ENCODE measurements at regions not wholly inside any gene's neighbourhood (a gene's known extent, or its start where the extent isn't known, plus 50 kb on each side); places are given as distances from the start of the nearest gene placed in this dataset.

DNA sequence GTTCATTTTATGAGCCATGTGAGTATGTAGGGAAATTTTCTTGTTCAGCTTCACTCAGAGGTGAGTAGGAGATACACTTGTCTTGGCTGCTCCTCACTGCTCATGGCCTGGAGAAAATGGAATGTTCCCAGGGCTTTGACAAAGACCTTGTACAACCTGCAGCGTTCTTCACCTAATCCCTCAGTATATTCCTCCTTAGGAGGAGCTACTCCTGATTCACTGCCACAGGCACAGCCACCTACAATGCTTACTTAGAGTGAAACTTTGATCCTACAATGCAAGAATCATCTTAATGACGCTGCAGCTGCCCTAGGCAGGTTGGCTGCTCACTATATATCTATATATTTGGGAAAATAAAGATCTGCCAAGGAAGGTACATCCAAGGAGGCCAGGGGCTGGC lies 364.2 kb downstream of the KLF5 start:
- H3K9me3 Mint-ChIP-seq, result no peaks in the 10 kb centered on the region
- CTCF ChIA-PET, result no interaction called here
- no peaks in the 10 kb centered on the region for H3K27me3 Mint-ChIP-seq
- H3K36me3 Mint-ChIP-seq (ENCODE audit: low read depth), result no peaks in the 10 kb centered on the region
- no peak overlapping the region for H3K4me3 Mint-ChIP-seq
- no peak overlapping the region for H3K27ac Mint-ChIP-seq
- no peaks in the 10 kb centered on the region for H3K4me1 Mint-ChIP-seq
- no peak for DNase-seq
- POLR2A ChIA-PET, result no interaction called here

DNA sequence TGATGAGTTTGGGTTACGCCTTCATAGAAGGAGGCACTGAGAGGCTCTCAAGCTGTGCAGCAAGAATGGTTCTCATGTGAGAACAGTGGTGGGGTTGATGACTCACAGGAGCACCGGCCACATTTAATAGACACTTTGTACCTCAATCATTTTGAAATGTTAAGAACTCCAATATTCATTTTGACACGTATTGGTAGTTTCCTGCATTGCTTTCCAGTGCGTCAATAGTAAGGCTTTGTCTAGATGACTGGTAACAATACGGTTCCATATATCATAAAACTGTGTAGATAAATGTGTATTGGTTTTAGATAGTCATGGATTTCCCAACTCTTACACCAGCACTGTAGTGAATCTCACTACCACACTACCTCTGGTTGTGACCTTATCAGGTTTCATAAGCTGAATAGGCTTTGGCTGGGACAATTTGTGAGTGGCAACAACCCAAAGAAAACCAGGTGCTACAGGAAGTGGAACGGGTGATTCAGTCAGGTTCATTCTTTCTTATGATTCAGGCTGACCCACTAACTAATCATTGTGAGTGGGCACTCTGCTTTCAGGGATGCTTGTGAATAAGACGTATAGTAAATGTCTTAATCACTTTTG lies 362.6 kb downstream of the KLF5 start:
- no peak overlapping the region for H3K27ac Mint-ChIP-seq
- H3K9me3 Mint-ChIP-seq, result no peaks in the 10 kb centered on the region
- CTCF ChIA-PET, result no interaction called here
- H3K27me3 Mint-ChIP-seq, result no peaks in the 10 kb centered on the region
- DNase-seq, result no peak
- no peak overlapping the region for H3K4me3 Mint-ChIP-seq
- H3K36me3 Mint-ChIP-seq (ENCODE audit: low read depth), result no peaks in the 10 kb centered on the region
- POLR2A ChIA-PET, result no interaction called here
- no peaks in the 10 kb centered on the region for H3K4me1 Mint-ChIP-seq

DNA sequence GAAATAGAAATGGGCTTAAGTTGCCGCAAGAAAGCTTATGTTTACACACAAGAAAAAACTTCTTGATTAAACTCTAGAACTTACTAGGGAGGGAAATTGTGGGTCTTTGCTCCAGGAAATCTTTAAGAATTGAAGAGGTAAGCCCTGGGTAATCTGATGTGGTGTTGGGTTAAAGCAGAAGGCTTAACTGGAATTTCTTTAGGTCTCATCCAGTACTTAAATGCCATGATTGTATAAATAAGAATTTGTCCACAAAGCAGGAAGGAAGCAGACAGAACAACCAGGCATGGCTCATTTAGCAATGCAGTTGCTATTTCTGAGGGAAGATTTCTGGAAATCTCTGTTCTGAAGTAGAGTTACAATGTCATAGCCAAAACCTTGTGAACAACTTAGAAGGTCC lies 360.4 kb downstream of the KLF5 start:
- Mint-ChIP-seq H3K27me3 (no peaks in the 10 kb centered on the region), H3K4me3 (no peak overlapping the region), H3K36me3 (ENCODE audit: low read depth) (no peaks in the 10 kb centered on the region), H3K9me3 (no peaks in the 10 kb centered on the region), H3K27ac (no peak overlapping the region), H3K4me1 (no peaks in the 10 kb centered on the region)
- DNase-seq, result no peak
- ChIA-PET POLR2A (no interaction called here), CTCF (no interaction called here)

DNA sequence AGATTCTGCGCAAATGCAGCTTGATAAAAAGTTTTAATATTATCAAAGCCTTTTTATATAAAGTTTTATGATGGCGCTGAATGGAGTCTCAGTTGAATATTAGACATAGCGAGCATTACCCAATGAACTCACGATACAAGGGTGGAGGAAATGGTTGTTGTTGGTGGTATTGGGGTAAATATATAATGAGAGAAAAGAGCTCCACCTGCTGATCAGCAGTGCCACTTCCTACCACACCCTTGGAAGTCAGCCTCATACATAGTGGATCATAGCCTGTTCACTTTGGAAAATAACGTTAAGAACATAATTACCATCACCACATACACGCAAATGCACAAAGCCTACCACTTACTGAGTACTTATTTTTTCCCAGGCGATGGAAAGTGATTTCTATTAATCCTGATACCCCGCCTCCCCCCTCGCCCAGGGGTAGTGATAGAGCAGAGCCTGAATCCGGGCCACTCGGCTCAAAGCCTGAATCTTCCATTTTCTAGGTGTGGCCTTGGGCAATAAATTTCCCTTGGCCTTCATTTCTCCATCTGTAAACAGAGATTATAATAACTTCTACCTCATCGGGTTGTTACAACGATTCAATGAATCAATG lies 358.3 kb downstream of the KLF5 start:
- H3K27me3 Mint-ChIP-seq, result no peaks in the 10 kb centered on the region
- no peak for DNase-seq
- CTCF ChIA-PET, result interaction anchor here (0.8 to 0.9 kb wide), 2 partner anchors 335 to 578 kb away, joined by 3 read pairs; no protein-coding TSS in a partner anchor
- no peak overlapping the region for H3K4me3 Mint-ChIP-seq
- no peaks in the 10 kb centered on the region for H3K36me3 Mint-ChIP-seq (ENCODE audit: low read depth)
- H3K9me3 Mint-ChIP-seq, result no peaks in the 10 kb centered on the region
- POLR2A ChIA-PET, result no interaction called here
- no peak overlapping the region for H3K27ac Mint-ChIP-seq
- H3K4me1 Mint-ChIP-seq, result no peaks in the 10 kb centered on the region

DNA sequence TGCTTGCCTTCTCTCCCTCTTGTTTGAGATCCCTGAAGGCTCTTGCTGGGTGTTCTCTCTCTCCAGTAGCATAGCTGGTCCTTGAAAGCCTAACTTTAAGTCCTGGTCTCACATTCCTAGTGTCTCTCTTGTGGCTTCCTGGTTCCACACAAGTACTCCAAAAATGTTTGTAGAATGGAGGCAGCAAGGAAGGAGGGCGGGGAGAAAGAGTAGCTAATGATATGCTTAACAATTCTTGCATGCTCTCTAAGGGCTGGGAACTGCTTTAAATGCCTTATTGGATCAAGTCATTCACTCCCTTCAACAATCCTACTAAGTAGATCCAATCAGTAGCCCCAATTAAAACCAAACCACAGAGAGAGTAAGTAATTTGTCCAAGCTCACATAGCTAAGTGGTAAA lies 357.3 kb downstream of the KLF5 start:
- ChIA-PET POLR2A (no interaction called here), CTCF (interaction anchor here (0.5 to 0.9 kb wide), 2 partner anchors 245 to 577 kb away, joined by 3 to 6 read pairs; no protein-coding TSS in a partner anchor)
- Mint-ChIP-seq H3K4me3 (no peak overlapping the region), H3K36me3 (ENCODE audit: low read depth) (no peaks in the 10 kb centered on the region), H3K27ac (no peak overlapping the region), H3K9me3 (no peaks in the 10 kb centered on the region), H3K27me3 (no peaks in the 10 kb centered on the region), H3K4me1 (no peaks in the 10 kb centered on the region)
- DNase-seq, result no peak

DNA sequence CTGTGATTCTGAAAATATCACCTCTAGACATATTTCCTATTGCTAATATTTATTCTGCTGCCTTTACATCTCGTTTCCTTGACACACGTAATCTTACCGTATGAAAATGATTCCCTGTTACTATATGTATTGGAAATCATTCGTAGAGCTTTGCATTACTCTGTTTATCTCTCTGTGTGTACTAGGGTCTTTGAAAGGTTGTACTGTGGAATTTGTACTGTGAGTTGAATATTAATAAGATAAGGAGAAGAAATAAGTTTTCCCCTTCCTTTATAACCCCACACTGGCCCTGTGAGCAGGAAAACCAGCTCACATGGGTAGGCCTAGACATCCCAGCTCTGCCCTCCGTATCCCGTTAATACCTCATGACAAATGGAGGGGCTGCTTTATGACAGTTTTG lies 354.9 kb downstream of the KLF5 start:
- H3K9me3 Mint-ChIP-seq, result peaks cover 7% of the 10 kb centered on the region
- ChIA-PET POLR2A (no interaction called here), CTCF (no interaction called here)
- H3K27ac Mint-ChIP-seq, result no peak overlapping the region
- no peak overlapping the region for H3K4me3 Mint-ChIP-seq
- no peak for DNase-seq
- H3K36me3 Mint-ChIP-seq (ENCODE audit: low read depth), result no peaks in the 10 kb centered on the region
- no peaks in the 10 kb centered on the region for H3K4me1 Mint-ChIP-seq
- H3K27me3 Mint-ChIP-seq, result no peaks in the 10 kb centered on the region

DNA sequence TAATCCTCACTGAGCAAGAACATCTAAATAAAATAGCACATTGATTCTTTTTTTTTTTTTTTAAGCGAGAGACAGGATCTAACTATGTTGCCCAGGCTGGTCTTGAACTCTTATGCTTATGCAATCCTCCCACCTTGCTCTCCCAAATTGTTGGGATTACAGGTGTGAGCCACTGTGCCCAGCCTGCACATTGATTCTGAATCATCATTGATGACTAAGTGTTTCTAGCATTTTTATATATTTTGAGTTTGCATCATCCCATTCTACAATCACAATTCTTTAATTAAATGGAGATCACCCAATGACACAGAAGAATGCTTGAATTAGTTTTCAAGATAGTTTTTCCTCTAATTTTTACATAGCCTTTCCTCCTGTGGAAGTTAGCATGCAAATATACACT lies 354.1 kb downstream of the KLF5 start:
- H3K27ac Mint-ChIP-seq, result no peak overlapping the region
- ChIA-PET POLR2A (no interaction called here), CTCF (no interaction called here)
- no peak overlapping the region for H3K4me3 Mint-ChIP-seq
- peaks cover 7% of the 10 kb centered on the region for H3K9me3 Mint-ChIP-seq
- H3K27me3 Mint-ChIP-seq, result no peaks in the 10 kb centered on the region
- no peak for DNase-seq
- H3K36me3 Mint-ChIP-seq (ENCODE audit: low read depth), result no peaks in the 10 kb centered on the region
- no peaks in the 10 kb centered on the region for H3K4me1 Mint-ChIP-seq

DNA sequence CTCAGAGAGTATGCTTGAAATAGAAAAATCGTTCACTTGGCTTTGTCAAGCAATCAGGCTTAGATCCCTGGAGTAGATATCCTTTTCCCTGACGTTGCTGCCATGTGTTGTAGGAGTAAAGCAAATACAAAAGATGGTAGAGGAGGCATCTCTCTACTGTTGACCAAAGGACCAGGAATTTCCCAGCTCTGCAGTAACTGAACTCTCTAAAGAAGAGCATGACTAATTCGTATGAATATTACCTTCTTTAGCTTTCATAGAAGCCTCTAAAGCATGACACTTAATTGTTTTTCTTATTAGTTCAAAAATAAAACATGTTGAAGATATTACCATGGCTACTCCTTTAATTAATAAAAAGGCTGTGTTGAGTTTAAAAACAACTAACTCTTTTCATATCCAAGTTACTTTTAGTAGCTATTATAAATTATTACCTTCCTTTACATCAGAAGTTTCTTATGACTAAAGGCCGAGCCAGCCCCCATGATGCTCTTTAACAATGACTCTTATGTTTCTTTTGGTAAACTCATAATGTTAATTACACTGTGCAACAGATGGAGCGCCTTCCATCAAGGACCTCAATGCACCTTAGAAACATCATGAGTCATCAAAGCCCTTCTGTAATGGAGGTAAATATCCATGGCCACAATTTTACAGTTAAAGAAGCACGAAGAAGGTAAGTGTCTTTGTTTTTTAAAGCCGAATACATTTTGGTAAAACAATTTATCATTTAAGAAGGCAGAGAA lies 352.4 kb downstream of the KLF5 start:
- ChIA-PET CTCF (no interaction called here), POLR2A (no interaction called here)
- Mint-ChIP-seq H3K4me1 (no peaks in the 10 kb centered on the region), H3K36me3 (ENCODE audit: low read depth) (no peaks in the 10 kb centered on the region), H3K4me3 (no peak overlapping the region), H3K27ac (no peak overlapping the region), H3K27me3 (no peaks in the 10 kb centered on the region), H3K9me3 (peaks cover 7% of the 10 kb centered on the region)
- DNase-seq, result no peak

DNA sequence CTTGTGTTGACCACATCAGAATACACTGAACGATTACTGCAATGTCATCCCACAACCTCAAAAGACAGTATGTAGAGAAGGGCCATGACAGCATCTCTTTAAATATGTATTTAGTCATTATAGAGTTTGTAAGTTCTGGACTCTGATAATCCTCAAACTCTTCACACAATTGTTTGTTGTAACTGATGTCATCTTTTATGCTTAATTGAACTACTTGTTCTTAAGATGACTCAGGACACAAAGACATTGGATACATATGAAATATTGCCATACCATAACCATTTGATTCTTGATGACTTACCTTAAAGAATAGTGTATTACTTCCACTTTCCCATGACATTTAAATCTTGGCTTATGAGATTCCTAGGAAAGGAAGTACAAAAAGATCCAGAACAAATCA lies 347.6 kb downstream of the KLF5 start:
- no peak overlapping the region for H3K4me3 Mint-ChIP-seq
- H3K4me1 Mint-ChIP-seq, result no peaks in the 10 kb centered on the region
- no peaks in the 10 kb centered on the region for H3K27me3 Mint-ChIP-seq
- DNase-seq, result no peak
- H3K9me3 Mint-ChIP-seq, result peaks cover 7% of the 10 kb centered on the region
- POLR2A ChIA-PET, result no interaction called here
- H3K27ac Mint-ChIP-seq, result no peak overlapping the region
- no peaks in the 10 kb centered on the region for H3K36me3 Mint-ChIP-seq (ENCODE audit: low read depth)
- CTCF ChIA-PET, result no interaction called here

DNA sequence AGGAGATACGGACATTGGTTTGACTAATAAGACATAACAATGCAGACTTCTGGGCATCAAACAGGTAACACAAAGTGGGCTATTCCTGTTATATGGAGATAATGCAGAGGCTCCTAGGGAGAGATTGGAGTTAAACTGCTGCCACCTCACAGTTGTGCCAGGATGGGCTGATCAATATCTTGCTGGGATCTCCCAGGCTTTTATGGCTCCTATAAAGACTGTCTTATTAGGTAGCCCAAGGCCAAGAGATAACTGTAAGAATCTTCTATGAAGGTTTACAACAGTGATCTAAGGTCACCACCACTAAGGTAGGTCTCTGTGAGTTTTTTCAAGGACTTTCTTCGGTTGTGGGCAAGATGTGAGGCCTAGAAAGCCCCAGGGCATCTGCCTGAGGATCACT lies 345.8 kb downstream of the KLF5 start:
- ChIA-PET POLR2A (no interaction called here), CTCF (no interaction called here)
- no peaks in the 10 kb centered on the region for H3K36me3 Mint-ChIP-seq (ENCODE audit: low read depth)
- H3K4me1 Mint-ChIP-seq, result no peaks in the 10 kb centered on the region
- no peak overlapping the region for H3K27ac Mint-ChIP-seq
- H3K4me3 Mint-ChIP-seq, result no peak overlapping the region
- no peak for DNase-seq
- H3K9me3 Mint-ChIP-seq, result peaks cover 1% of the 10 kb centered on the region
- H3K27me3 Mint-ChIP-seq, result no peaks in the 10 kb centered on the region

DNA sequence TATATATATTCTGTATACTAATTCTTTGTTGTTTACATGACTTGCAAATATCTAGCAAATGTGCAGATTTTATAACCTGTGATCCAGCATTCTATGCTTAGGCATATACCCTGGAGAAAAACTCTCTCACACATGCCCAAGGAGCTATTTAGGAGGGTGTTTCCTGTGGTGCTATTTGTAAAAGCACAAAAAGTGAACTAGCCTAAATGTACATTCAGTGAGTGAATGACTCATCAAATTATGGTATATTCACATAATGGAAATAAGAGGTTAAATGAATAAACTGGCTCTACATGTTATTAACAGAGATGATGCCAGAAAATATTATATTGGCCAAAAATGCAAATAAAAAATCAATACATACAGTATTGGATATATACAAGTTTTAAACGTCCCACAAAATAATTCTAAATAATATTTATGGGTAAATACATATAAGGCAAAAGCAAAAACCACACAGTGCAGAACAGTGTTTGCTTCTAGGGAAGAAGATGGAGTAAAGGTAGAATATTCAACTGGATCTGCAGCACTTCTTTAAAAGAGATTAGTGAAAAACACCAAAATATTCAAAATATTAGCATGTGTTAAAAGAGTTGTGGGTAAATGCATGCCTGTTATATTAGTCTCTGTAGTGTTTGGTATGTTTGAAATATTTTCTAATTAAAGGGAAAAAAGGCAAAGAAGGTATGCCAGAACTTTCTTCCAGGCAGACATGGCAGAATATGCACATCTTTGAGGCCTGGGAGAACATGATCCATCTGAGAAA lies 344.7 kb downstream of the KLF5 start:
- Mint-ChIP-seq H3K4me3 (no peak overlapping the region), H3K36me3 (ENCODE audit: low read depth) (no peaks in the 10 kb centered on the region), H3K27me3 (no peaks in the 10 kb centered on the region), H3K27ac (no peak overlapping the region), H3K9me3 (no peaks in the 10 kb centered on the region), H3K4me1 (no peaks in the 10 kb centered on the region)
- DNase-seq, result no peak
- CTCF ChIA-PET, result no interaction called here
- POLR2A ChIA-PET, result no interaction called here

DNA sequence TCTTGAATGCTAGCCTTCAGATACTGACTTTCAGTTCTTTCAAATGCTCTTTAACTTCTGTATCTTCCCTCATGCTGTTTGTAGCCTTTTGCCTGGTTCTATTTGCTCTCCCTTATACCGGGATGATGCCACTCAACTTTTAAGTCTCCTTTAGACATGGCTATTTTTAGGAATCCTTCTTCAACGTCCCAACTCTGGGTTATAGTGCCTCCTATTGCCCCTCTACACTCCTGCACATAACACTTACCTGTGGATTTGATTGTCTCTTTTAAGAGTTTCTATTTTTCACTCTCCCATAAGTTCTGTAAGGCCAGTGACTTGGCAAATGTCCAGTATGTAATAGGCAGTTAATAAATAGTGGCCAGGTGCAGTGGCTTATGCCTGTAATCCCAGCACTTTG lies 343.0 kb downstream of the KLF5 start:
- ChIA-PET POLR2A (no interaction called here), CTCF (no interaction called here)
- DNase-seq, result no peak
- Mint-ChIP-seq H3K36me3 (ENCODE audit: low read depth) (no peaks in the 10 kb centered on the region), H3K27me3 (no peaks in the 10 kb centered on the region), H3K9me3 (no peaks in the 10 kb centered on the region), H3K27ac (no peak overlapping the region), H3K4me1 (no peaks in the 10 kb centered on the region), H3K4me3 (no peak overlapping the region)

DNA sequence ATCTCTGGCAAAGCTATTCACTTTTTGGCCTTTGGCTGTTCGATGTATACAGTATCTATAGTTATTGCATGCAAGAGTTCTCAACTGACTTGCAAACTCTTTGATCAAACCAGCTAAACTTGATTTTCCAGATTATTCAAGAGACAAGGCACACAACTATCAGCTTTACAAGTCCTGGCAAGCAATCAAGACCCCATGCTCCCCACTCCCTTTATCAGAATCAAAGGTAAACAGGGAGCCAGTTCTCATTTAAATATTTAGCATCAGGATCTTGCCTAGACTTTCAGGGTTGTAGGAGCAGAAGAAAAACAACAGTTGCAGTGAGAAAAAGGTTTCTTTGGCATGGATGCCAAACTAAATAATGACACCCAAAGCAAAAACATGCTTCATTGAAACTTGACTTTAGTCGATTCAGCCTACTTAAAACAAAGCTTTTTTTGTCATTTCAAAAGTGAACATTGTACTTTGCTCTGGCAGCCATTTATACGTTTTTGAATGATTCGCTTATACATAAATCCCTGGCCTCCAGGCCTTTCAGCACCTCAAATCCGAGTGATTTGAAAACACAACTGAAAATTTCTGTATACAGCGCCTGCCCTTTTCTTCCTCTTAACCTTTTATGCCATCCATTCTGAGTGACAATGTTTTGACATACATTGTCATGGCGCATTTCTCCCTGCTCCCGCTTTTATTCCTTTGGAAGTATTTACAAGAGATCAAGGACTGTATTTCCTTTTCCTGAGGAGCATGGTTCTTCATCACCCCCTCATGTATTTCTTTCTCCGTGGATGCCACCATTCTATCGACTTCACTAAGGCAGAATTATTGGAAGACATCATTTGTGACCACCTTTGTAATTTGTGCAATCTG lies 340.8 kb downstream of the KLF5 start:
- Mint-ChIP-seq H3K4me3 (no peak overlapping the region), H3K27me3 (no peaks in the 10 kb centered on the region), H3K27ac (no peak overlapping the region), H3K36me3 (ENCODE audit: low read depth) (no peaks in the 10 kb centered on the region), H3K9me3 (no peaks in the 10 kb centered on the region), H3K4me1 (no peaks in the 10 kb centered on the region)
- POLR2A ChIA-PET, result no interaction called here
- CTCF ChIA-PET, result no interaction called here
- no peak for DNase-seq
